ENCODE measurements at regions not wholly inside any gene's neighbourhood (a gene's known extent, or its start where the extent isn't known, plus 50 kb on each side); places are given as distances from the start of the nearest gene placed in this dataset.

DNA sequence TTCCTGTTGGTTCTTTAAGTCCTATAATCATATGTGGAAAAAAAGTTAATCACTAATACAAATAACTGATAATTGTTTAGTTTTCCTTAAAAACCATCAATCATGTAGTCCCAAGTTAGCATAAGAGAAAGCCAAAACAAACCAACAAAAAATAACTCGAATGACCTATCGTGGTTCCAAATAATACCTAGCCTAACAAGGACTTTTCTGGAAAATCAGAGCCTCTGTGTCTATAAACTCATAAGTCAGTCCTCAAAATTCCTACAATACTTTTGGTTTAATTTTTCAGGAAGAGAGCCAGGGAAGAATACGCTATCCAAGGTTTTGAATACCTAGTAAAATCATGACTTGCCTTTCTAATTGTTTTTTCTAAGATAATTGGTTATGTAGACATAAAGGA, 975.3 kb upstream of the SOX9 start:
- BruUV-seq (replicated peaks): no TSS peak
- TF ChIP-seq, protein P1, sequence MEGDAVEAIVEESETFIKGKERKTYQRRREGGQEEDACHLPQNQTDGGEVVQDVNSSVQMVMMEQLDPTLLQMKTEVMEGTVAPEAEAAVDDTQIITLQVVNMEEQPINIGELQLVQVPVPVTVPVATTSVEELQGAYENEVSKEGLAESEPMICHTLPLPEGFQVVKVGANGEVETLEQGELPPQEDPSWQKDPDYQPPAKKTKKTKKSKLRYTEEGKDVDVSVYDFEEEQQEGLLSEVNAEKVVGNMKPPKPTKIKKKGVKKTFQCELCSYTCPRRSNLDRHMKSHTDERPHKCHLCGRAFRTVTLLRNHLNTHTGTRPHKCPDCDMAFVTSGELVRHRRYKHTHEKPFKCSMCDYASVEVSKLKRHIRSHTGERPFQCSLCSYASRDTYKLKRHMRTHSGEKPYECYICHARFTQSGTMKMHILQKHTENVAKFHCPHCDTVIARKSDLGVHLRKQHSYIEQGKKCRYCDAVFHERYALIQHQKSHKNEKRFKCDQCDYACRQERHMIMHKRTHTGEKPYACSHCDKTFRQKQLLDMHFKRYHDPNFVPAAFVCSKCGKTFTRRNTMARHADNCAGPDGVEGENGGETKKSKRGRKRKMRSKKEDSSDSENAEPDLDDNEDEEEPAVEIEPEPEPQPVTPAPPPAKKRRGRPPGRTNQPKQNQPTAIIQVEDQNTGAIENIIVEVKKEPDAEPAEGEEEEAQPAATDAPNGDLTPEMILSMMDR (IDR thresholded peaks at IDR 0.05; ENCODE audit: extremely low read depth in 1 of 2, insufficient read depth in 1 of 2, low read depth in 1 of 2, low read length in 2 of 2): no peak
- TF ChIP-seq MYC (IDR thresholded peaks at IDR 0.05; ENCODE audit: low read depth, low read length) (no peak), EZH2 (IDR thresholded peaks at IDR 0.05; ENCODE audit: borderline replicate concordance, low read depth, low read length, severe bottlenecking) (no peak), POLR2A (IDR thresholded peaks at IDR 0.05; ENCODE audit: low read depth, low read length) (no peak), FOS (IDR thresholded peaks at IDR 0.05; ENCODE audit: borderline replicate concordance, insufficient read depth, low read length) (no peak), POLR2AphosphoS5 (IDR thresholded peaks at IDR 0.05; ENCODE audit: insufficient read depth, low read depth, low read length) (no peak), JUN (IDR thresholded peaks at IDR 0.05; ENCODE audit: borderline replicate concordance, insufficient read depth, insufficient read length, low read depth) (no peak), GATA2 (IDR thresholded peaks at IDR 0.05; ENCODE audit: insufficient read depth, insufficient read length, low read depth, low read length) (no peak)
- TF ChIP-seq, protein P2, sequence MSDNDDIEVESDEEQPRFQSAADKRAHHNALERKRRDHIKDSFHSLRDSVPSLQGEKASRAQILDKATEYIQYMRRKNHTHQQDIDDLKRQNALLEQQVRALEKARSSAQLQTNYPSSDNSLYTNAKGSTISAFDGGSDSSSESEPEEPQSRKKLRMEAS (IDR thresholded peaks at IDR 0.05; ENCODE audit: insufficient read depth, insufficient read length): no peak
- Histone ChIP-seq H3K4me2 (ENCODE audit: insufficient read depth, low read length) (no peak overlapping the region), H3K9me3 (replicated peaks; ENCODE audit: control insufficient read depth, insufficient read depth, low read length) (peaks cover 6% of the 10 kb centered on the region), H3K27me3 (ENCODE audit: control insufficient read depth in 2 of 2, insufficient read depth in 2 of 2, low read length in 2 of 2) (no peaks in the 10 kb centered on the region), H2AFZ (ENCODE audit: low read depth, low read length) (no peak overlapping the region), H3K9me1 (replicated peaks; ENCODE audit: control insufficient read depth, extremely low read depth, insufficient read depth, low read length) (no peaks in the 10 kb centered on the region), H3K4me3 (replicated peaks in 1 of 3; ENCODE audit: insufficient read depth in 1 of 3, low read depth in 1 of 3, low read length in 3 of 3) (no peak overlapping the region), H3K4me1 (ENCODE audit: control insufficient read depth, extremely low read depth, insufficient read depth, low read length) (no peaks in the 10 kb centered on the region), H3K36me3 (ENCODE audit: control insufficient read depth in 2 of 2, extremely low read depth in 1 of 2, insufficient read depth in 2 of 2, low read length in 2 of 2) (no peaks in the 10 kb centered on the region), H4K20me1 (replicated peaks; ENCODE audit: control insufficient read depth, extremely low read depth, insufficient read depth, low read length) (no peaks in the 10 kb centered on the region), H3K79me2 (ENCODE audit: control insufficient read depth, insufficient read depth, low read length) (no peaks in the 10 kb centered on the region), H3K9ac (replicated peaks; ENCODE audit: extremely low read depth, insufficient read depth, low read length) (no peak overlapping the region), H3K27ac (ENCODE audit: insufficient read depth, low read depth, low read length) (no peak overlapping the region)
- POLR2A ChIA-PET: no interaction called here
- CTCF ChIA-PET: no interaction called here
- intact Hi-C loops (cut with micrococcal nuclease): no loop called here
- DNase-seq (ENCODE audit: low read depth, low spot score) (no peak), FAIRE-seq (no peak)
- dilution Hi-C loops (cut with MboI; ENCODE audit: extremely low pct_ligation_motif_present, low sequenced_read_pairs): no loop called here

Data from endothelial cell of umbilical vein (primary cell).